Activated CD4-positive, alpha-beta T cell treated with anti-CD3 and anti-CD28 coated beads for 36 hours (primary cell): ENCODE measurements at regions not wholly inside any gene's neighbourhood (a gene's known extent, or its start where the extent isn't known, plus 50 kb on each side); places are given as distances from the start of the nearest gene placed in this dataset.
"Not testable (repeated sequence)": the region's sequence is repeated elsewhere in the genome, so short reads cannot be mapped to it uniquely, and the experiment has no call there.

Experiments
- ATAC-seq: fragments of 200-7000 bp; cut with Tn5 transposase; one replicate; pipeline ENCODE4 v1.10.0; 2021; ENCODE audit warnings: mild to moderate bottlenecking, moderate library complexity
- CTCF ChIA-PET: fragments of 350-600 bp; sonication (Branson Sonifier 250); formaldehyde crosslinking; loops from one replicate; lab custom pipeline; 2021; ENCODE audit warnings: antibody characterized with exemption; lab: Charles Lee
- POLR2A ChIA-PET: fragments of 350-600 bp; sonication (Branson Sonifier 250); formaldehyde crosslinking; loops from one replicate; lab custom pipeline; 2021; ENCODE audit warnings: antibody characterized with exemption, inconsistent platforms; lab: Charles Lee
- DNase-seq: peaks from one replicate; pipeline ENCODE4 v3.0.0-alpha.2; 2020
- H3K27ac Mint-ChIP-seq: one replicate; pipeline ENCODE4 v1.8.0; 2021; ENCODE audit warnings: mixed read lengths
- H3K27me3 Mint-ChIP-seq: one replicate; pipeline ENCODE4 v1.8.0; 2021; ENCODE audit warnings: mixed read lengths
- H3K36me3 Mint-ChIP-seq: one replicate; pipeline ENCODE4 v1.8.0; 2021; ENCODE audit warnings: low read depth, mixed read lengths
- H3K4me1 Mint-ChIP-seq: one replicate; pipeline ENCODE4 v1.8.0; 2021; ENCODE audit warnings: mixed read lengths
- H3K4me3 Mint-ChIP-seq: one replicate; pipeline ENCODE4 v1.8.0; 2021; ENCODE audit warnings: mild to moderate bottlenecking, moderate library complexity, mixed read lengths
- H3K9me3 Mint-ChIP-seq: one replicate; pipeline ENCODE4 v1.8.0; 2021; ENCODE audit warnings: low read depth, mixed read lengths
- intact Hi-C, 2 experiments: fragments of 100-400 bp; cut with DNase I in 1 of 2; cut with micrococcal nuclease in 1 of 2; formaldehyde crosslinking; loops; one replicate each; pipeline versions ENCODE4 v1.14.2 to v1.15.1; 2022 to 2024; cut with DNase I, micrococcal nuclease

DNA sequence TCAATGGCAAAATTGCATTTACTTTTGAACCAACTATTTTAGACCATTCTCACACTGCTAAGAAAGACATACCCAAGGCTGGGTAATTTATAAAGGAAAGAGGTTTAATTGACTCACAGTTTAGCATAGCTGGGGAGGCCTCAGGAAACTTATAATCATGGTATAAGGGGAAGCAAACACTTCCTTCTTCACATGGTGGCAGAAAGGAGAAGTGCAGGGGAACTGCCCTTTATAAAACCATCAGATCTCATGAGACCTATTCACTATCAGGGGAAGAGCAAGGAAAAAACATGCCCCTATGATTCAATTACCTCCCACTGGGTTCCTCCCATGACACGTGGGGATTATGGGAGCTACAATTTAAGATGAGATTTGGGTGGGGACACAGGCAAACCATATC lies 181.5 kb downstream of the MZT1 start:
- H3K36me3 Mint-ChIP-seq, H3K27ac Mint-ChIP-seq, POLR2A ChIA-PET, H3K27me3 Mint-ChIP-seq, H3K4me3 Mint-ChIP-seq, intact Hi-C loops, H3K4me1 Mint-ChIP-seq, H3K9me3 Mint-ChIP-seq, CTCF ChIA-PET, ATAC-seq, DNase-seq: not testable (repeated sequence)

DNA sequence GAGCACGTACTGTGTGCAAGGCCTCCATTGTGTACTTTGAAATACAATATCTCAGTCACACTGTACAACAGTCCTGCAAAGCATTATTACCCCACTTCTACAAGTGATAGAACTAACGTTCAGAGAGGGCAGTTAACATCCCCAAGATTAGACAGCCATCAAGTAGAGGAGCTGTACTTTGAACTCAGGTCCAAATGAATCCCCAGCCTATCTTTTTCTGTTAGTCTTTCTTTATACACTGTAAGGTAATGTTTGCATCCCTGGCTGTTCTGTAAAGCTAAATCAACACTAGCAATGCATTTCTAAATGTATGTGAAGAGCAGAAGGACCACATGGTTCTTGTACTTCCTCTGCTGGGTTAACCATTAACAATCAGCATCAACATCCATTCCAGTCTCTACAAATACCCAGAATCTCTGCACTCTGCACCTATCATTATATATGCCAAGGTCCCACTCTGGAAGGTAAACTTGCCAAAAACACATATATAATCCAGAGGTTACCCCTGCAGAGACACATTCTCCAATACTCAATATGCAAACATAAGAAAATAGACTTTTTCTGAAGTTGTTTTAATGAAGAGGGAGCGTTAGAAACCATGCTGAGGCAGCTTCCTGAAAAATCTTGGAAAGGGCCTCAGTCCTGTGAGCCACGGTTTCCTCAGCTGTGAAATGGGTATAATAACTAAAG lies 182.3 kb downstream of the MZT1 start:
- Mint-ChIP-seq H3K27ac (no peak overlapping the region), H3K4me3 (no peak overlapping the region), H3K27me3 (peaks cover 3% of the 10 kb centered on the region), H3K9me3 (peaks cover 1% of the 10 kb centered on the region), H3K4me1 (no peaks in the 10 kb centered on the region), H3K36me3 (no peaks in the 10 kb centered on the region)
- ChIA-PET CTCF (no interaction called here), POLR2A (no interaction called here)
- no peak for ATAC-seq
- intact Hi-C loops, result no loop called here
- DNase-seq, result no peak

DNA sequence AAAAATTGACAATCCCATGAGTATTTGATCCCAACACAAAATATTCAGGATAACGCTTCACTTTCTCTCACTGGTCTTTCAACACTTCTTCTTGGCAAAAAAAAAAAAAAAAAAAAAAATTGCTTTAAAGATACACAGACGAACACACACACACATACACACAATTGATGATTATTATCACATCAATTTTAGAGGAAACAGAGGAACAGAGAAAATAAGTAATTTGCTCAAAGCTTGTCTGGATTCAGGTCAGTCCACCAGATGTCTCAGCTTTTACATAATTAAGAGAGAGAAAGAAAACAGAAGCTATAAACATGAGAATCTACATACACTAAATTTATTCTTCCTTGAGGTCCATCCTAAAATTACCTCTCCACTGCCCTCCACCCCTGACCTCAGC lies 183.4 kb downstream of the MZT1 start:
- DNase-seq, result no peak
- ATAC-seq, result no peak
- Mint-ChIP-seq H3K27ac (no peak overlapping the region), H3K4me1 (no peaks in the 10 kb centered on the region), H3K36me3 (no peaks in the 10 kb centered on the region), H3K4me3 (no peak overlapping the region), H3K9me3 (peaks cover 1% of the 10 kb centered on the region), H3K27me3 (peaks cover 3% of the 10 kb centered on the region)
- intact Hi-C loops, result no loop called here
- ChIA-PET POLR2A (no interaction called here), CTCF (no interaction called here)

DNA sequence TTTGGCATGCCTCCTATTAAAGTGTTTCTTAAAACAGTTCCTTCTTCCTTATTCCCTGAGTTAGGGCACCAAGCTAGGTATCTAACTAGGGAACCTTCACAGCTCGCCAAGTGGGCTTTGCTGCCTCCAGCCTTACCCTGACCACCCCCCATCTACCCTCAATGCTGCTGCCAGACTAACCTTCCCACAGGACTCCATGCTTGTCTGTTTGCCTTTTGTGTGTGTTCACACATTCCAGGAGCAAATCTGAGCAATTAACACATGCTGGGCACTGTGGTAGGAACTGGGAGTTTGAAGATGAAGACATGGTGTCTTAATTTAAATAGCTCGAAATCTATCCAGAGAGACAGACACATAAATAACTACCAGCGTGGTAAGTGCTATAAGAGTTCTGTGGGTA lies 185.2 kb downstream of the MZT1 start:
- ChIA-PET POLR2A (no interaction called here), CTCF (no interaction called here)
- Mint-ChIP-seq H3K36me3 (no peaks in the 10 kb centered on the region), H3K4me3 (no peak overlapping the region), H3K27me3 (peaks cover 3% of the 10 kb centered on the region), H3K4me1 (no peaks in the 10 kb centered on the region), H3K27ac (no peak overlapping the region), H3K9me3 (peaks cover 1% of the 10 kb centered on the region)
- DNase-seq (no peak), ATAC-seq (no peak)
- intact Hi-C loops, result no loop called here

DNA sequence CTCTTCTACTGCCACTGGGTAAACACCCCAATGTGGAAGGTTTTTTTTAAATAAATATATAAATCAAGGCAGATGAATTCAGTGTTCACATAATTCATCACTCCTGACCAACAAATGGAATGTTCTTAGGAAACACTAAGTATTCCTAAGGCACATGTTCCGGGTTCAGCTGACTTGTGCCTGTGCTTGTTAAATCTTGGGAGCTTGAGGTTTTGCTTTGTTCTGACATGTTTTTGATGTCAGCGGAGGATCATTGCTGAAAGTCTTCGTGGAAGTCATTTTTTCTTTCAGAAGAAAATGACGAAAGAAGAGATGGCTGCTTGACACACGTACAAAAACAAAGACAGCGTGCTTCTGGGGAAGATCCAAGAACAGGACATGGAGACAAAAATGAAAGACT lies 185.8 kb downstream of the MZT1 start:
- ChIA-PET POLR2A (interaction anchor here (0.6 kb wide), 1 partner anchor 1145 kb away, joined by 3 read pairs; no protein-coding TSS in a partner anchor), CTCF (no interaction called here)
- intact Hi-C loops, result no loop called here
- H3K36me3 Mint-ChIP-seq, result no peaks in the 10 kb centered on the region
- H3K27me3 Mint-ChIP-seq, result peaks cover 3% of the 10 kb centered on the region
- no peak overlapping the region for H3K4me3 Mint-ChIP-seq
- H3K27ac Mint-ChIP-seq, result no peak overlapping the region
- ATAC-seq (no peak), DNase-seq (no peak)
- no peaks in the 10 kb centered on the region for H3K4me1 Mint-ChIP-seq
- H3K9me3 Mint-ChIP-seq, result peaks cover 1% of the 10 kb centered on the region

DNA sequence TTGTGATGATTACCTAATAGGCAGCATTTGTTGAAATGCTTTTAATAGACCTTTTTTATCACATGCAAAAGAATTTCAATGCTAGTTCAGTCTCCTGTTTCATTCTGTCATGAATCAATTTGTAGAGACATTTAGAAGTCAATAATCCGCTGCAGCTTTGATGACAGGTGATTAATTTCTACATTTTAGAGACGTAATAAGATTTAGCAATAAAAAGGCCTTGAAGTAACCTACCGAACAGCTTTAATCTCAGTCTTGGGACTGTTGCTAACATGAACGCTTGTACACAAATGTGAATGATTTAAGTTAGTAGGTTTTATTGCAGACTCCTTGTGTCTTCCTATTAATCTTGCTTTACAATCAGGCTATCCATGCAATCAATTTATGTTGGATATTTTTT lies 186.5 kb downstream of the MZT1 start:
- ATAC-seq (no peak), DNase-seq (no peak)
- H3K4me1 Mint-ChIP-seq, result no peaks in the 10 kb centered on the region
- H3K9me3 Mint-ChIP-seq, result peaks cover 1% of the 10 kb centered on the region
- no peaks in the 10 kb centered on the region for H3K36me3 Mint-ChIP-seq
- no peak overlapping the region for H3K27ac Mint-ChIP-seq
- intact Hi-C loops, result no loop called here
- H3K4me3 Mint-ChIP-seq, result no peak overlapping the region
- H3K27me3 Mint-ChIP-seq, result peaks cover 3% of the 10 kb centered on the region
- CTCF ChIA-PET, result no interaction called here
- POLR2A ChIA-PET, result no interaction called here

DNA sequence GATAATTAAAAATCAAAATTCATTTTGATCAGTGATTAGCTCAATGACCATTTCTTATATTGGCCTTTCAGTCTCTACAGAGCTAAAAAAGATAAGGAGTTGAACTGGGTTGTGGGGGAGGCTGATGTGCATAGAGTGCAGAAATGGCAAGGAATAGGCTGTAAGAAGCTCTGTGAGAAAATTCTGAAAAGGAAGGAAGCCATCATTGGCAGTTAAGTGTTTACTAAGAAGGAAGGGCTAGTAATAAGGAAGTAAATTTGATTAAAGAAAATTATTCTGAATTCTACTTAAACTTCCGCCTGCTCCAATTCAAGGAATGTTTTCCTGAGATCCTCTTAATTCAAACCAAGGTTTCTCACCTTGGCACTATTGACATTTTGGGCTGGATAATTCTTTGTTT lies 187.5 kb downstream of the MZT1 start:
- ChIA-PET POLR2A (no interaction called here), CTCF (no interaction called here)
- Mint-ChIP-seq H3K27me3 (peaks cover 3% of the 10 kb centered on the region), H3K36me3 (no peaks in the 10 kb centered on the region), H3K4me3 (no peak overlapping the region), H3K9me3 (peaks cover 1% of the 10 kb centered on the region), H3K27ac (no peak overlapping the region), H3K4me1 (no peaks in the 10 kb centered on the region)
- ATAC-seq, result no peak
- intact Hi-C loops, result no loop called here
- DNase-seq, result no peak

DNA sequence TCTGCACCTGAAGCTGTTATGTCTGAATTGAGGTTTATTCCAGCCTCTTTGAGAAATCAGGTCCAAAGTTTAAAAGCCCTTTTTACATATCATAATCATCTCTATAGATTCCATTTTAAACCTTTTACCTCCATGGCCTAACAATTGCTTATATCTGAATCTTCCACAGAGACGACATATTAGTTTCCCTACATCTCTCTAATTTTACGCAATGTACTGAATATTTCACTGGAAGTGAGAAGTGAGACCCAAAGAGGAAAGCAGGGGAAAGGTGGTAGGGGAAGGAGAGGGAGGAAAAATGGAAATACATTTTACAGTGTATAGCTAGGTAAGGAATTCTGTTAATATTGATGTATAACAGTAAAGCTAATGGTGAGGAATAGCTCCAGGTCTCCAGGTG lies 189.6 kb downstream of the MZT1 start:
- ATAC-seq (no peak), DNase-seq (no peak)
- no peaks in the 10 kb centered on the region for H3K27me3 Mint-ChIP-seq
- ChIA-PET POLR2A (no interaction called here), CTCF (interaction anchor here (1.4 kb wide), 1 partner anchor 20 kb away, joined by 3 read pairs; no protein-coding TSS in a partner anchor)
- no peaks in the 10 kb centered on the region for H3K9me3 Mint-ChIP-seq
- intact Hi-C loops, result no loop called here
- H3K36me3 Mint-ChIP-seq, result no peaks in the 10 kb centered on the region
- no peak overlapping the region for H3K27ac Mint-ChIP-seq
- H3K4me3 Mint-ChIP-seq, result no peak overlapping the region
- H3K4me1 Mint-ChIP-seq, result no peaks in the 10 kb centered on the region

DNA sequence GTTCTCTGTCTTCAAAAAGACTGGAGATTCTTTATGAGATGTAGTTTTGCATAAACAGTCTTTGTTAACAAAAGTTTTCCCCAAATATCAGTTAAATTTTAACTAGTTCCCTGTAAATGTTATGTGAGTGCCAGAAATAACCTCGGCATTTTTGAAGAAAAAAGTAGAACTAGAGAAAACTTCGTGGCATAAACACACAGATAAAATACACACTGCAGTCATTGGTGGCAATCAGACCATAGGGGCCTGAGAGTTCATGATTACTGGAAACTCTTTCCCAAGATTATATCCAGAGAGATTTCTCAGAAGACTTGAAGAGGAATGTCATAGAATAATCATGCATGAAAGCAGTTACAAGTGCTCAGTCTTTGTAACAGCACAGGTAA lies 190.0 kb downstream of the MZT1 start:
- CTCF ChIA-PET, result interaction anchor here (1.4 kb wide), 1 partner anchor 20 kb away, joined by 3 read pairs; no protein-coding TSS in a partner anchor
- Mint-ChIP-seq H3K27me3 (no peaks in the 10 kb centered on the region), H3K27ac (no peak overlapping the region), H3K4me1 (no peaks in the 10 kb centered on the region), H3K4me3 (no peak overlapping the region), H3K9me3 (no peaks in the 10 kb centered on the region), H3K36me3 (no peaks in the 10 kb centered on the region)
- intact Hi-C loops, result no loop called here
- DNase-seq (no peak), ATAC-seq (no peak)
- POLR2A ChIA-PET, result no interaction called here

DNA sequence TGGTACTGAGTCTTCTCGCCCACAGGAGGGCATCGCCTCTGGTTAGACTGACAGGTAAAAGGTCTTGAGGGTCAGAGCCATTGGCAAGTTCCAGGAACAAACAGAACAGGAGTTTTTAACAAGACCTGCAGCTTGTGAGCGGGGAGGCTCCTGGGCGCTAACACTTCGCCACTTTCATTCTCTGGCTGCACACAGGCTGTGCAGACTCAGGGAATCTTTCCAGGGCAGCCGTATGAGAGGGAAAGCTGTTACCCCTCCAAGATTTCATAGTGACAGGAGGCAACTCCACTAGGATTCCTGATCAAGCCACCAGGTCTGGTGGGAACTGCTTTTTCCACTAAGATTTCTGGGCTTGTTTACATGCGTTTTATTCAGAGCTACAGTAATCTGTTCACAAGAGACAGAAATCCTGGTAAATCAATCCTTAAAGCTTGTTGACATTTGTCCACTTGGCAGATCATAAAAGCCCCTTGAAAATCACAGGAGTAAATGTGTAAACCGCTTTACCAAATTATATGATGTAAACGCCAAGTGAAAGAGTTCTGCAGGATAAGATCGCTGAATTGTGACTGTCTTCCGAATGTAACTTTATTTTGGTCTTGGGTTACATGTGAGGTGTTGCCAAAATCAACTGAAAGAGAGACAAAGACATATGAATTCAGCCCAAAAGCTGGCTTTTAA lies 190.6 kb downstream of the MZT1 start:
- intact Hi-C loops, result no loop called here
- H3K27me3 Mint-ChIP-seq, result no peaks in the 10 kb centered on the region
- ATAC-seq, result no peak
- no peak for DNase-seq
- ChIA-PET POLR2A (no interaction called here), CTCF (interaction anchor here (1.4 kb wide), 1 partner anchor 19 kb away, joined by 3 read pairs; no protein-coding TSS in a partner anchor)
- no peak overlapping the region for H3K27ac Mint-ChIP-seq
- H3K36me3 Mint-ChIP-seq, result no peaks in the 10 kb centered on the region
- H3K4me1 Mint-ChIP-seq, result no peaks in the 10 kb centered on the region
- no peak overlapping the region for H3K4me3 Mint-ChIP-seq
- H3K9me3 Mint-ChIP-seq, result no peaks in the 10 kb centered on the region

DNA sequence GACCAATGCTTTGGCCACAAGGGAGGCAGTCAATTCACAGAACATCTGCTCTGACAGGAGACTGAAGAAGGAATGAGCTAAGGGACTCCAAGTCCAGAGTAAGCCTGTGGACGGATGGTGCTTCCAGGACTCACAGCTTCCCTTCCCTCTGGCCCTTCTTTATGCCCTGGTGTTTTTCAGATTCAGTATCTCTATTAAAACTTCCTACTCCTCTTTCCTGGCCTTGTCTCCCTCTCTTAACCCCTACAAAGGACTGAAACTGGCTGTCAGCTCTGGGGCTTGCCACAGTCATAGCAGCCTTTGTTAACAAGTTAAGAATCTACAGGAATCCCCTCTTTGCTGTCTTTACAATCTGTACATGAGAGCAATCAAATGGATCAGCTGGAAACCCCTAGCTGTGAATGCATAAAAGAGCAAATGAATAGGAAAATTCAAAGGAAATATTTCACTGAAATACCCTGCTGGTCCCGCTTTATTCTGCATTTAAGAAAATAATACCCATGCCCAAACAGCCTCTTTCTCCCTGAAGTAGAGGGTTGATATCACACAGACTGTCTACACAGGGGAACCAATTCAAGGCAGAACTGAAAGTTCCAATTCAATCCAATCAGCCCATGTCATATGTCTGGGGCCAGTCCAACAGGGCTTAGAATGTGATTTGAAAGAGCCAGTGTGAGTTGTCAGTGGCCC lies 192.3 kb downstream of the MZT1 start:
- DNase-seq (no peak), ATAC-seq (no peak)
- intact Hi-C loops, result no loop called here
- H3K9me3 Mint-ChIP-seq, result no peaks in the 10 kb centered on the region
- H3K27ac Mint-ChIP-seq, result no peak overlapping the region
- H3K36me3 Mint-ChIP-seq, result no peaks in the 10 kb centered on the region
- no peaks in the 10 kb centered on the region for H3K4me1 Mint-ChIP-seq
- ChIA-PET CTCF (no interaction called here), POLR2A (no interaction called here)
- no peak overlapping the region for H3K4me3 Mint-ChIP-seq
- no peaks in the 10 kb centered on the region for H3K27me3 Mint-ChIP-seq

DNA sequence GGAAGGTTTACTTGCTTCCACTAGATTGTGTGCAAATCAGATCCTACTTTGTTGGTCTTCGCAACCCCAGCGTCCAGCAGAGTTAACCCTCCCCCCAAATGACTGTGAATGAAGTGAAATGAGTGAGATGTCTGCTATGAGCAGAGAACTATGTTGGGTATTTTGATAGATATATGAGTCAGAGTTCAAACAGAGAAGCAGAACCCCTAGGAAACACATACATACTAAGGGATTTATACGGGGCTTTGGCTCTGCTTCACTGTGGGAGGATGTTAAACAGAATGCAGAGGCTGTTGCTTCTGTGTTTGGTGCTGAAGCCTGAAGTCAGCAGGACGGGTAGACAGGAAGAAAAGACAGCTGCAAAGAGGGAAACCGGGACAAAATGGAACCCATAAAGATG lies 197.0 kb downstream of the MZT1 start:
- no peak overlapping the region for H3K27ac Mint-ChIP-seq
- DNase-seq (no peak), ATAC-seq (no peak)
- POLR2A ChIA-PET, result no interaction called here
- H3K4me1 Mint-ChIP-seq, result no peaks in the 10 kb centered on the region
- no peaks in the 10 kb centered on the region for H3K36me3 Mint-ChIP-seq
- intact Hi-C loops, result no loop called here
- CTCF ChIA-PET, result no interaction called here
- H3K27me3 Mint-ChIP-seq, result peaks cover 2% of the 10 kb centered on the region
- no peak overlapping the region for H3K4me3 Mint-ChIP-seq
- no peaks in the 10 kb centered on the region for H3K9me3 Mint-ChIP-seq
